ENCODE measurements at regions not wholly inside any gene's neighbourhood (a gene's known extent, or its start where the extent isn't known, plus 50 kb on each side); places are given as distances from the start of the nearest gene placed in this dataset.

DNA sequence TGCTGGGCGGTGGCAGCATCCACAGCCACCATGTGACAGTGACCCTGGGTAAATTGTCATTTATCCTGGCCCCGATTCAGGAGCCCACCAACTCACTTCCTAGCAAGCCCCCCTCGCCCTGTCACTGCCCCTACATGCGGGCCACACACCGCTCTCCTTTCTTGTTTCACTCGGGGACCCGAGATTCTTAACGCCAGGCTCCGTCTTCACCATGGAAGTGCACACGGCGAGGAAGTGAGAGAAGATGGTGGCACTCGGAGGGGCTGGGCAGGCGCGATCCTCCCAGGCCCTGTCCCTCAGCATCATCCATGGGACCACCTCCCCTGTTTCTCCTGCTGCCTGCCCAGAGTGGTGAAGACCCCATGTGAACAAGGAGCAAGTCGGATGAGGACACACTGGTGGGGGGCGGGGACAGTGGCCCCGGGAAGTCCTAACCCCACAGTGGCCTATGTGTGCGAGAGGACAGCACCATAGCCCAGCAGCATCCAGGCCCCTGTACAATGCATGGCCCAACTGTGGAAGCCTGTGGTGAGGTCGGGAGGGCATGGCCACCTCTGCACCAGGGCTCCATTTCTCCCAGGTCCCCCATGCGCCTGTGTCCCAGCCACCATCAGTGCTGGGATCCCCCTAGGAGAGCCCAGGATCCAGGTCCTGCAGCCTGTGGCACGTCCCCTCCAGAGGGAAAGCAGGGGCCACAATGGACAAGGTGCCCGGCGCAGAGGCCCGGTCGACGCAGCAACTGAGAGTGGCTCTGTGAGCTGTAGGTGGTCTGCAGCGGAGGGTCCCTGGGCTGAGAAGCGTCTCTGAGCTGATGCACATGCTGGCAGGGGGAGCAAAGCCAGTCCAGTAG is 262.8 kb downstream of the BRD1 start:
- Histone ChIP-seq H3K9me3 (ENCODE audit: low read length) (no peaks in the 10 kb centered on the region), H3K4me2 (ENCODE audit: low read depth, low read length, poor library complexity, severe bottlenecking) (no peak overlapping the region), H3K4me1 (ENCODE audit: low read length) (no peaks in the 10 kb centered on the region), H2AFZ (ENCODE audit: low read length) (no peak overlapping the region), H3K27ac (ENCODE audit: low read length) (no peak overlapping the region), H3K9ac (ENCODE audit: low read length) (no peak overlapping the region), H4K20me1 (ENCODE audit: insufficient read depth, low read depth, low read length) (no peaks in the 10 kb centered on the region; the same call in 1 of the 2 replicates), H3K79me2 (ENCODE audit: low read length) (peaks cover 54% of the 10 kb centered on the region), H3K27me3 (ENCODE audit: low read length) (no peaks in the 10 kb centered on the region), H3K36me3 (ENCODE audit: insufficient read depth, low read length) (peaks cover 3% of the 10 kb centered on the region; the same call in 1 of the 2 replicates), H3K9me2 (replicated peaks; ENCODE audit: insufficient read depth, low read length) (no peaks in the 10 kb centered on the region), H3K4me3 (ENCODE audit: low read length) (no peak overlapping the region)
- DNase-seq = no peak

DNA sequence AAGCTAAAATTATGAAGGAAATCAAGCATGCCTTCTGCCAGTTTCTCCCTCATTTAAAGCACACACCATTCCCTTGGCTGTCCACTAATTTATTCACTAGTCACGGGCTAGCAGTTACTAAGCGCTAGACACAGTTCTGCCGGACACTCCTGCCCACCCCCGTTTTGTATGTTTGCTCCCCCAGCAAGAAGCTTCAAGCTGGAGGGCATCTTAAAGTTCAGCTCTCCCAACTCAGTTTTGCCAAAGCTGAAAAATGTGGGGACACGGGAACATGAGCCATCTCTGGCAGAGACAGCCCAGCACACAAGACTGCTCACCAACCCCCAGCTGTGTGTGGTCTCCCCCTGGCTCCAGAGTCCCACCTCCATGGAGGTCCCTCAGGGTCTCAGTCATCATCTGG is 263.6 kb downstream of the BRD1 start:
- Histone ChIP-seq H3K27me3 (ENCODE audit: low read length) (no peaks in the 10 kb centered on the region), H3K27ac (ENCODE audit: low read length) (no peak overlapping the region), H3K9me2 (replicated peaks; ENCODE audit: insufficient read depth, low read length) (no peaks in the 10 kb centered on the region), H3K9ac (ENCODE audit: low read length) (no peak overlapping the region), H3K9me3 (ENCODE audit: low read length) (0 out of 2 replicates have a peak, but pooled peaks cover 3% of the 10 kb centered on the region), H2AFZ (ENCODE audit: low read length) (no peak overlapping the region), H3K4me2 (ENCODE audit: low read depth, low read length, poor library complexity, severe bottlenecking) (no peak overlapping the region), H3K36me3 (ENCODE audit: insufficient read depth, low read length) (peaks cover 9% of the 10 kb centered on the region; the same call in 1 of the 2 replicates), H4K20me1 (ENCODE audit: insufficient read depth, low read depth, low read length) (no peaks in the 10 kb centered on the region; the same call in 1 of the 2 replicates), H3K4me3 (ENCODE audit: low read length) (no peak overlapping the region), H3K4me1 (ENCODE audit: low read length) (no peaks in the 10 kb centered on the region), H3K79me2 (ENCODE audit: low read length) (peaks cover 57% of the 10 kb centered on the region)
- no peak for DNase-seq

DNA sequence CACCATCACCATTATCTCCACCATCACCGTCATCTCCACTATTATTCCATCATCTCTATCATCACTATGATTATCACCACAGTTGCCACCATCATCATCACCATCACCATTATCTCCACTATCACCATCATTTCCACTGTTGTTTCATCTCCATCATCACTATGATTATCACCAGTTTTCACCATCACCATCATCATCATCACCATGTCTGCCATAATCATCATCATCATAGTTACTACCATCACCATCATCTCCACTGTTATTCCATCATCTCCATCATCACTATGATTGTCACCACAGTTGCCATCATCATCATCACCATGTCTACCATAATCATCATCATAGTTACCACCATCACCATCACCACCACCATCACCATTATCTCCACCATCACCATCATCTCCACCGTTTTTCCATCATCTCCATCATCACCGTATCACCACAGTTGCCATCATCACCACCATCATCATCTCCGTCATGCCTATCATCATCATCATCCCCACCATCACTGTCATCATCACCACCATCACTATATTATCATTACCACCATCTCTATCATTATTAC is 264.9 kb downstream of the BRD1 start:
- Histone ChIP-seq H3K36me3 (ENCODE audit: insufficient read depth, low read length) (peaks cover 13% of the 10 kb centered on the region), H3K9ac (ENCODE audit: low read length) (no peak overlapping the region), H2AFZ (ENCODE audit: low read length) (no peak overlapping the region), H4K20me1 (ENCODE audit: insufficient read depth, low read depth, low read length) (no peaks in the 10 kb centered on the region), H3K9me3 (ENCODE audit: low read length) (peaks cover 7% of the 10 kb centered on the region; the same call in 1 of the 2 replicates), H3K79me2 (ENCODE audit: low read length) (peaks cover 64% of the 10 kb centered on the region), H3K27ac (ENCODE audit: low read length) (no peak overlapping the region), H3K27me3 (ENCODE audit: low read length) (no peaks in the 10 kb centered on the region), H3K4me3 (ENCODE audit: low read length) (no peak overlapping the region), H3K4me2 (ENCODE audit: low read depth, low read length, poor library complexity, severe bottlenecking) (no peak overlapping the region), H3K9me2 (replicated peaks; ENCODE audit: insufficient read depth, low read length) (no peaks in the 10 kb centered on the region), H3K4me1 (ENCODE audit: low read length) (no peaks in the 10 kb centered on the region)
- no peak for DNase-seq

DNA sequence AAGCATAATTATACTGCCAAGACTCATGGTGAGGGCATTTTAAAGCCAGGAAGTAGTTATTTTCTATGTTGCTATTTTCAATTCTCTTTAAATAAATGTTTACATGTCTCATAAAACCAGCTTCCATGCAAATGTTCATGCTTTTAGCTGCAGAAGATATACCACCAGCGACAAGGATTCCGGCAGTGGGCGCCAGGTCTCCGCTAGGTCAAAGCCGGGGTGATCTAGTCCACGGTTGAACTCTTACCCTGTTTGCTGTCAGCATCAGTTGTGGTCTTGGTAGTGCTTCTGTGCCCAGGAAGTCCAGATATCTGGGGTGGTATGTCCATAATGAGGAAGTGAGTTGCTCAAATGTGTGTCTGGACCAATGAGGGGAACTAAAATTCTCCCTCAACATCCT is 265.7 kb downstream of the BRD1 start:
- Histone ChIP-seq H3K9me2 (replicated peaks; ENCODE audit: insufficient read depth, low read length) (no peaks in the 10 kb centered on the region), H3K4me1 (ENCODE audit: low read length) (no peaks in the 10 kb centered on the region), H3K9ac (ENCODE audit: low read length) (no peak overlapping the region), H3K4me2 (ENCODE audit: low read depth, low read length, poor library complexity, severe bottlenecking) (no peak overlapping the region), H2AFZ (ENCODE audit: low read length) (no peak overlapping the region), H3K27ac (ENCODE audit: low read length) (no peak overlapping the region), H3K4me3 (ENCODE audit: low read length) (no peak overlapping the region), H3K79me2 (ENCODE audit: low read length) (peaks cover 68% of the 10 kb centered on the region), H3K36me3 (ENCODE audit: insufficient read depth, low read length) (peaks cover 14% of the 10 kb centered on the region), H4K20me1 (ENCODE audit: insufficient read depth, low read depth, low read length) (no peaks in the 10 kb centered on the region), H3K9me3 (ENCODE audit: low read length) (peaks cover 7% of the 10 kb centered on the region; the same call in 1 of the 2 replicates), H3K27me3 (ENCODE audit: low read length) (no peaks in the 10 kb centered on the region)
- no peak for DNase-seq

DNA sequence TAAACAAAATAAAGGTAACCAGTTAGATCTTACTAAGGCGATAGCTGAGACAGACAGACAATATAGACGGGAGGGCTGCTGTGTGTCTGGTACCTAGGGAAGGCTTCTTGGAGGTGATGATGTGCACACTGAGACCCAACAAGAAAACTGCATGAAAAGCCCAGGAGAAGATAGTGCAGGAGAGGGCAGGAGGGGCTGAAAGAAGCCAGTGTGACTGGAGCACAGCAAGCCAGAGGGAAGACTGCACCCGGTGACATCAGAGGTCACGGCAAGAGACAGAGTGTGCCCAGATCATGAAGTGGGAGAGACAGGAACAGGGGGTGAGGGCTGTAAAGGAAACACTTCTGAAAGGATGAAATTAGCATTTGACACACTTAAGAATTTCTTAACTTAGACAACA is 266.3 kb downstream of the BRD1 start:
- H2AFZ ChIP-seq (ENCODE audit: low read length) = no peak overlapping the region
- H3K4me2 ChIP-seq (ENCODE audit: low read depth, low read length, poor library complexity, severe bottlenecking) = no peak overlapping the region
- no peak overlapping the region for H3K9ac ChIP-seq (ENCODE audit: low read length)
- H3K9me3 ChIP-seq (ENCODE audit: low read length) = peaks cover 7% of the 10 kb centered on the region; the same call in 1 of the 2 replicates
- no peaks in the 10 kb centered on the region for H3K4me1 ChIP-seq (ENCODE audit: low read length)
- DNase-seq = no peak
- no peak overlapping the region for H3K27ac ChIP-seq (ENCODE audit: low read length)
- peaks cover 72% of the 10 kb centered on the region for H3K79me2 ChIP-seq (ENCODE audit: low read length)
- no peaks in the 10 kb centered on the region for H4K20me1 ChIP-seq (ENCODE audit: insufficient read depth, low read depth, low read length)
- H3K27me3 ChIP-seq (ENCODE audit: low read length) = no peaks in the 10 kb centered on the region
- H3K9me2 ChIP-seq (replicated peaks; ENCODE audit: insufficient read depth, low read length) = no peaks in the 10 kb centered on the region
- H3K4me3 ChIP-seq (ENCODE audit: low read length) = no peak overlapping the region
- peaks cover 18% of the 10 kb centered on the region for H3K36me3 ChIP-seq (ENCODE audit: insufficient read depth, low read length)

DNA sequence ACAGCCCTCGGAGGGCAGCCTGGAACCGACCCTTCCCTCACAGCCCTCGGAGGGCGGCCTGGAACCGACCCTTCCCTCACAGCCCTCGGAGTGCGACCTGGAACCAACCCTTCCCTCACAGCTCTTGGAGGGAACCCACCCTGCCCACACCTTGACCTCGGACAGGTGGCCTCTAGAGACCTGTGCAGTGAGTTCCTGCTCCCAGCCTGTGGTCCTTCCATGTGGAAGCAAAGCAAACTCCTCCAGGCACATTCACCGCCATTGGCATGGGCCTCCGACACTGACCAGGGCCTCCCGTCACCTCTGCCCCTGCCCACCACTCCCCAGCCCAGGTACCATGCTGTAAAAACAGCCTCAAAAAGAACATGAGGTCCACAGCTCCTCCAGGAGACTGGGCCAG is 272.1 kb downstream of the BRD1 start:
- H3K4me1 ChIP-seq (ENCODE audit: low read length) = no peaks in the 10 kb centered on the region
- H3K9ac ChIP-seq (ENCODE audit: low read length) = no peak overlapping the region
- H3K9me2 ChIP-seq (replicated peaks; ENCODE audit: insufficient read depth, low read length) = no peaks in the 10 kb centered on the region
- H3K4me2 ChIP-seq (ENCODE audit: low read depth, low read length, poor library complexity, severe bottlenecking) = no peak overlapping the region
- no peaks in the 10 kb centered on the region for H3K27me3 ChIP-seq (ENCODE audit: low read length)
- peaks cover 15% of the 10 kb centered on the region for H3K9me3 ChIP-seq (ENCODE audit: low read length)
- peaks cover 25% of the 10 kb centered on the region for H3K36me3 ChIP-seq (ENCODE audit: insufficient read depth, low read length)
- H3K27ac ChIP-seq (ENCODE audit: low read length) = no peak overlapping the region
- no peaks in the 10 kb centered on the region; the same call in 1 of the 2 replicates for H4K20me1 ChIP-seq (ENCODE audit: insufficient read depth, low read depth, low read length)
- peaks cover 55% of the 10 kb centered on the region for H3K79me2 ChIP-seq (ENCODE audit: low read length)
- no peak for DNase-seq
- no peak overlapping the region for H3K4me3 ChIP-seq (ENCODE audit: low read length)
- no peak overlapping the region for H2AFZ ChIP-seq (ENCODE audit: low read length)

DNA sequence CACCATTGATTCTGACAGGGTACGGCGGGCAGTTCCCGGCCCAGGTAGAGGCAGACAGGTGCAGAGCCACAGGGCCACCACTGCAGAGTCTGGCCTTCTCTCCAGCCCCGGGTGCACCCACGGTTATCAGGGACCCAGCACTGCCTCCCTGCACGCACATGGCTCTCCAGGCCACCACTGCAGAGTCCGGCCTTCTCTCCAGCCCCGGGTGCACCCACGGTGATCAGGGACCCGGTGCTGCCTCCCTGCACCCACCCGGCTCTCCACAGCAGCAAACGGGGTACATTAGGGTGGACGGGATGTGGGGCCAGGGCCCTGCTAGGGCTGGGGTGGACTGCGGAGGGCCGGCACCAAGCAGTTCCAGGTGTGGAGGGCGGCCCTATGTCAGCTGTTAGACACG is 272.9 kb downstream of the BRD1 start:
- H3K4me2 ChIP-seq (ENCODE audit: low read depth, low read length, poor library complexity, severe bottlenecking) = no peak overlapping the region
- H3K9me2 ChIP-seq (replicated peaks; ENCODE audit: insufficient read depth, low read length) = no peaks in the 10 kb centered on the region
- no peaks in the 10 kb centered on the region for H3K27me3 ChIP-seq (ENCODE audit: low read length)
- H4K20me1 ChIP-seq (ENCODE audit: insufficient read depth, low read depth, low read length) = no peaks in the 10 kb centered on the region; the same call in 1 of the 2 replicates
- no peak overlapping the region for H3K27ac ChIP-seq (ENCODE audit: low read length)
- H3K4me1 ChIP-seq (ENCODE audit: low read length) = no peaks in the 10 kb centered on the region
- H3K9ac ChIP-seq (ENCODE audit: low read length) = no peak overlapping the region
- no peak for DNase-seq
- H3K9me3 ChIP-seq (ENCODE audit: low read length) = peaks cover 16% of the 10 kb centered on the region
- no peak overlapping the region for H3K4me3 ChIP-seq (ENCODE audit: low read length)
- peaks cover 25% of the 10 kb centered on the region for H3K36me3 ChIP-seq (ENCODE audit: insufficient read depth, low read length)
- peaks cover 50% of the 10 kb centered on the region for H3K79me2 ChIP-seq (ENCODE audit: low read length)
- no peak overlapping the region for H2AFZ ChIP-seq (ENCODE audit: low read length)

DNA sequence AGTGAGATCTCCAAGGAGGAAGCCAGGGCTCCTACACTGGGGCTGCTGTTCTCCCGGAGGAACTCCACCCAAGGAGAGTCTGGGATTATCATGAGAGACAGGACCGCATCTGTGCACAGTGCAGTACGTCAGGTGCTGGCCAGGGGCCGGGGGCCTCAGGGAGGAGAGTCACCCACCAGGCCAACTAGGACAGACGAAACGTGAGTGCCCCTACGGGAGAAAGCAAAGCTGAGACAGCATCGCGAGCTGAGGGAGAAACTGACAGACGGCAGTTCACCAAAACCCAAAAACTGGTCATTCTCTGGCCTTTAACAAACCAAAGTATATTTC is 273.4 kb downstream of the BRD1 start:
- peaks cover 13% of the 10 kb centered on the region for H3K9me3 ChIP-seq (ENCODE audit: low read length)
- no peak for DNase-seq
- no peak overlapping the region for H3K9ac ChIP-seq (ENCODE audit: low read length)
- no peak overlapping the region for H3K27ac ChIP-seq (ENCODE audit: low read length)
- no peaks in the 10 kb centered on the region for H3K27me3 ChIP-seq (ENCODE audit: low read length)
- H4K20me1 ChIP-seq (ENCODE audit: insufficient read depth, low read depth, low read length) = no peaks in the 10 kb centered on the region; the same call in 1 of the 2 replicates
- H3K4me1 ChIP-seq (ENCODE audit: low read length) = no peaks in the 10 kb centered on the region
- no peaks in the 10 kb centered on the region for H3K9me2 ChIP-seq (replicated peaks; ENCODE audit: insufficient read depth, low read length)
- no peak overlapping the region for H3K4me3 ChIP-seq (ENCODE audit: low read length)
- peaks cover 49% of the 10 kb centered on the region for H3K79me2 ChIP-seq (ENCODE audit: low read length)
- H3K4me2 ChIP-seq (ENCODE audit: low read depth, low read length, poor library complexity, severe bottlenecking) = no peak overlapping the region
- H2AFZ ChIP-seq (ENCODE audit: low read length) = no peak overlapping the region
- peaks cover 20% of the 10 kb centered on the region for H3K36me3 ChIP-seq (ENCODE audit: insufficient read depth, low read length)

All from Karpas-422 (cell line).